Activated CD4-positive, alpha-beta T cell treated with anti-CD3 and anti-CD28 coated beads, Interleukin-10, Interleukin-2, amounts not matched to agents 100 ng/mL and 50 ng/mL, durations not matched to agents 16 hours and 8 hours (primary cell): ENCODE measurements at regions not wholly inside any gene's neighbourhood (a gene's known extent, or its start where the extent isn't known, plus 50 kb on each side); places are given as distances from the start of the nearest gene placed in this dataset.
"Not testable (repeated sequence)": the region's sequence is repeated elsewhere in the genome, so short reads cannot be mapped to it uniquely, and the experiment has no call there.

Experiments
- DNase-seq: peaks from one replicate; pipeline ENCODE4 v3.0.0-alpha.2; 2020

DNA sequence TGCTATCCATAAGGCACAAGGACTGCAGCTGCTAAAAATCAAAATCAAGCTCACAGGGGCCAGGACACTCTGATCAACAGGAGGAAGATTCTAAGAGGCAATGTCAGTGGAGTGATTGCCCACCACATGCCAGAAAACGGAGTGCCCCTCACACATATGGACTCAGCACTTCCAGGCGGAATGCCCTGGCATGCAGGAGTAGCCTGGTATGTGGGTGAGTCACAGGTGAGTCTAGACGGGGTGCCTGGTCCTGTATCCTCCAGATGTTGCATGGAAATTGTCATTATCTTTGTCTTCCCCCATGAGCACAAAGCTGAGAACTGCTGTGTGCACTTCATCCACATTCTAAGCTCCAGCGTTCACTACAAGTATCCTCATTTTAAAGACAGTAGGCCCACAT lies 129.2 kb upstream of the FOXD4L5 start:
- DNase-seq, result not testable (repeated sequence)

GRCh38 chr9:65413371-65413770 lies 128.4 kb upstream of the FOXD4L5 start:
- not testable (repeated sequence) for DNase-seq

- no peak for DNase-seq
Measured at GRCh38 chr9:65411901-65412300, 126.9 kb upstream of the FOXD4L5 start.

DNA sequence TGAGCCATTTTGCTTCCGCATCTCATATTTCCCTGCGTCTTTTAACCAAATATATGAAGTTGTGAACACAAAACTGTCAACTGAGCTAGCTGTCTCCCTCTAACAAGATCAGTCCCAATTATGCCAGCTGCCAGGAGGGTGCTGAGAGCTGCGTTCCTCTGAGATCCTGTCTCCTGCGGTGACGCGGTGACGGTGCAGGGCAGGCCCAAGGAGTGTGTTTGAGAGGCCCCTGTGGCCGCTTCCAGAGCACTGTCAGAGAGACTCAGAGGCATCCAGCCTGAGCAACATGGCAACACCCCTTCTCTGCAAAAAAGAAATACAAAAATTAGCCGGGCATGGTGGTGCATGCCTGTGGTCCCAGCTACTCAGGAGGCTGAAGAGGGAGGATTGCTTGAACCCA lies 126.3 kb upstream of the FOXD4L5 start:
- DNase-seq, result no peak

DNA sequence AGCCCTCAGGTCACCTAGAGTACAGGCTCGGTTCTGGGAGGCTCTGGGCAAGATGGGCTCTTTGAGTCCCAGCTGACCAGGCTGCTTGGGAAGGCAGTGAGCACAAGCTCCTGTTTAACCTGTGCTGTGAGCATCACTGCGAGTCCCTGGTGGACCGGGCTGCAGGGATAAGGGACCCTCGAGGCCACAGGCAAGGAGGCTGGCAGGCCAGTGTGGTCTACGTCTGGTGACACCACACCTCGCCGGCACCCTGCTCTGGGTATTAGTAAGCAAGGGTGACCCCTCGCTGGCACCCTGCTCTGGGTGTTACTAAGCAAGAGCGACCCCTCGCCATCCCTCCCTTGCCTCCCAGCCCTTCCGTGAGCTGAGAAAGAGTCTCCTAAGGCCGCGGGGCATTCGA lies 125.9 kb upstream of the FOXD4L5 start:
- DNase-seq, result no peak

DNA sequence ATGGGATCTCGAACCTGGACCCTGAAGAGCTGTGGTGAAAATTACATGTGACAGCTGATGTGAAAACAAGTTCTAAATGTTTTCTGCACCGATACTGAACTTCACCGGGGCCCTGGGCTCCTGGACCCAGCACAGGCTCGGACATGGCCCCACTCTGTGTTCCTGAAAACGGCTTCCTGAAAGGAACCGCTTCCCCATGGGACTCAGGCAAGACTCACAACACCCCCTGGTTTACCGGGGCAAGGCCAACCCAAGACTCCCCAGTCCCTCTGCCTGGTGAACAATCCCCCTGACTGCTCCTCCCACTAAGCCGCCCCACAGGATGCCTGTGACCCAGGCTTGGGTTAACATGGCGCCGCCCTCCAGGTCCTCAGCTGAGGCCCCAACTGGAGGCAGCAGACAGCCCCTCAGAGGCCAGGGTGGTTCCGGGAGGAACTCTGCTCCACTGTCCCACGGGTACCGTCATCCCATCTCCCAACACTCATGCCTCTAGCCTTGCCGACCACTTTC lies 124.5 kb upstream of the FOXD4L5 start:
- DNase-seq, result no peak

GRCh38 chr9:65408806-65409205 lies 123.8 kb upstream of the FOXD4L5 start:
- DNase-seq, result not testable (repeated sequence)

DNA sequence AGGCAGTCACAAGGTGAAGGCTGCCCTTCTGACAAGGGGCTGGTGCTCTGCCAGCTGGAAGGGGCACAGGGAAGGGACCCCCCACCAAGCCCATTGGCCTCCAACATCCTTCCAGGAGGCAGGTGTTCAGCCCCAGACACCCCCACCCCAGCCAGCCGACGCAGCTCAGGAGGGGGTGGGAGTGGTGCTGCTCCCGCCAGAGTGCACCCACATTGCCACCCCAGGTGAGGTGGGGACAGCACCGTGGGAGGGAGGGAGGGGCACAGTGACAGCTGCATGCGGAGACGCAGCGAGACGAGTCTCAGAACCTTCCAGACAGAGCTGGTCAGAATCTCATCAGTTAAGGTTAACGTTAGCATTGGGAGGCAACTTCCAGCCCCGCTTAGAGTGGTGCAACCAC lies 121.6 kb upstream of the FOXD4L5 start:
- not testable (repeated sequence) for DNase-seq

DNA sequence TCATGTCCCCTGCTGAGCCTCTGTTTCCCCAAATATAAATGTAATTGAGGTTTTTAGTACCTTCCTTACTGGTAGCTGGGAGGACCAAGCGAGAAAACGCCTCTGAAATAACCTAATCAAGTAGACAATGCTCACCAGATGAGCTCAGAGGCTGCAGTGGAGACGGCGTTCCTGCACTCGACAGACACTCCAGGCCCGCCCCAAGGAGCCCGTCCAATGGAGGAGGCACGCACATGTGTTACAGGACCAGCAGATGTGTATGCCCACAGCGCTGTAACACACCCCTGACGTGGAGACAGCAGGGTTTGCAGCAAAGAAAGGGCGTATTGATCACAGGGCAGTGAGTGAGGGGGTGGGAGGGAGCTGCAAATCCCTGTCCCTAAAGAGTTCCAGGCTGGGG lies 120.8 kb upstream of the FOXD4L5 start:
- DNase-seq, result not testable (repeated sequence)

DNA sequence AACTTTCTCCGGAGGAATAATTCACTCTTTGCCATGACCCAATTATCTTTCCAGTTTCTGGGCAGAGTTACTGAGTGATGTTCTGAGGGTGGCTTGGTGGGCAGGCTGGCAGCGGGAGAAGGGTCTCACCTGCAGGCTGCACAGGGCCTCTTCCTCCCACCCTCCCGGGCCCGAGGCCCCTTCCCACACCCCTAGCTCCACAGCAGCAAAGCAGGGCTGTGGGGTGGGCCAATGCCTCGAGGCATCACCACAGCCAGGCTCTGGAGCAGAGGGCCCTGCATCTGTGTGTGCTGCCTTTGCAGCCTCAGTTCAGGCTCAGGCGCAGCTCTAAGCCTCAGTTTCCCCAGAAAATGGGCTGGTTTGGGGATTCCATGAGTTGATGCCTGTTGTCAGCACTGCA lies 120.2 kb upstream of the FOXD4L5 start:
- no peak for DNase-seq

DNA sequence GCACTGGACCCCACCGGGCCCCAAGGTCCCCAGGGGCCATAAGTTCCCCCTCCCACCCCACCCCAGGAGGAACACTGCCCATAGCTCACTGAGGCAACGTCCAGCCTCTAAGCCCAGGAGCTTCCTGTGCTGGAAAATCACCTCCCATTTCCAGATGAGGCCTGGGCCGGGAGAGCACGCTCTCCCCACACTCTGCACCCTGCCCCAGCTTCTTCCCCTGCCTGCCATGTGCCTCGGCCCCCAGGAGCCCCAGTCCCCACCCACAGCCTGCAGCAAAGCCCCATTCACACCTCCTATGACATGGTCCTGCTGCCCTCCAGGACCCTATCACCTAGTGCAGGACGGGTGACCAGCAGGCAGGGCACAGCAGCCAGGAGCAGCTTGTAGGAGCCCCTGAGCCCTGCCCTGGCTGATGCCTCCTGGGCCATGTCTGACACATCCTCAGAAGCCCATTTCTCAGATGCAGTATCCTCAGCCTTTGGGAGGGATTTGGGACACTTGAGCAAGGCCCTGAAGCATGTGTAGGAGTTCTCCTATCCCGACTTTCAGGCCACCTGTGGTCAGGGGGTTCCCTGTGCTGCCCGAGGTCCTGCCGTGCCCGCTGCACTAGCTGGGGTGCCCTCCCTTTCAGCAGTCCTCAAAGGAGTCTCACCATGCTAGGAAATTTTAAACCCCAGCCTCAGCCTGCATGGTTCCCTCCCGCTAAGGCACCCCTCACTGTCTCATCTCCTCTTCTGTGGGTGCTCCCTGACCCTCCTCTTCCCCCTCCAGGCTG lies 119.4 kb upstream of the FOXD4L5 start:
- DNase-seq, result no peak

DNA sequence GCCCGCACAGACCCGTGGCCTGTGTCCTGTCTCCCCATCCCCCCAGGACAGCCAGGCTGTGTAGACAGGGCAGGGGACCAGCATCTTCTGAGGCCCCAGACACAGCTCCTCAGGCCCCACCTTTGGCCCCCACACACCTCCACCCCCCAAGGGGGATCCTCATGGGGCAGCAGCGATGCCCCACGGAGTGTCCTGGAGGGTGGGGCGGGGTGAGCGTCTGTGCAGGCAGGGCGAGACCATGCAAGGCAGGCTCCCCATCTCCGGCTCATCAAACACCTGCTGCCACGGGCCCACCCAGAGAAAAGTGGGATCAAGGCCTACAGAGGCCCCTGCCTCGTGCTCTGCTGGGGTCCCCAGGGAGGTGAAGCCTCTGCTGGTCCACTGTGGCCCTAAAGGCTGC lies 118.7 kb upstream of the FOXD4L5 start:
- no peak for DNase-seq

GRCh38 chr9:65403072-65403471 lies 118.1 kb upstream of the FOXD4L5 start:
- DNase-seq, result not testable (repeated sequence)

DNA sequence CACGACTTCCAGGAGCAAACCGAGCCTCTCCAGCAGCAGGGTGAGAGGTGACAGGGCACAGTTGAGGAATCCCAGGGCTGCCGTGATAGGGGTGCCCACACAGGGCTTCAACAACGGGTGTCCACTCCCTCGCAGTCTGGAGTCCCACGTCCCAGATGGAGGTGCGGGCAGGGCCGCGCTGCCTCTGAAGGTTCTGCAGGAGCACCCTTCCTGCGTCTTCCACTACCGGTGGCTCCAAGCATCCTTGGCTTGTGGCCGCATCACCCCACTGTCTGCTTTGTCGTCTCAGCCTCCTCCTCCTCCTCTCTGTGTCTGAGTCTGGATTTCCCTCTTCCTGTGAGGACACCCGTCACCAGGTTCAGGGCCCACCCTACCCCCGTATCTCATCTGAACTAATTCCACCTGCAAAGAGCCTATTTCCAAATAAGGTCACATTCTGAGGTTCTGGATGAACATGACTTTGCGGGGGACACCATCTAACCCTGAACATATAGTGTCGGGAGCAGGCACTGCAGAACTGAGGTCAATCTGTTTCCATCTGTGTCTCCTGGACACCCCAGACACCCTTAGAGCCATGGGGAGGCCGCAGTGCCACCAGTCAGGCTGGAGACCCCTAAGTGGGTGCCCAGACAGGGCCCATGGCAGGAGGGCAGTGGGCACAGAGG lies 117.3 kb upstream of the FOXD4L5 start:
- not testable (repeated sequence) for DNase-seq

- DNase-seq, result not testable (repeated sequence)
Measured at GRCh38 chr9:65401456-65402045, 116.5 kb upstream of the FOXD4L5 start.

GRCh38 chr9:65400886-65401285 lies 115.9 kb upstream of the FOXD4L5 start:
- DNase-seq, result no peak

DNA sequence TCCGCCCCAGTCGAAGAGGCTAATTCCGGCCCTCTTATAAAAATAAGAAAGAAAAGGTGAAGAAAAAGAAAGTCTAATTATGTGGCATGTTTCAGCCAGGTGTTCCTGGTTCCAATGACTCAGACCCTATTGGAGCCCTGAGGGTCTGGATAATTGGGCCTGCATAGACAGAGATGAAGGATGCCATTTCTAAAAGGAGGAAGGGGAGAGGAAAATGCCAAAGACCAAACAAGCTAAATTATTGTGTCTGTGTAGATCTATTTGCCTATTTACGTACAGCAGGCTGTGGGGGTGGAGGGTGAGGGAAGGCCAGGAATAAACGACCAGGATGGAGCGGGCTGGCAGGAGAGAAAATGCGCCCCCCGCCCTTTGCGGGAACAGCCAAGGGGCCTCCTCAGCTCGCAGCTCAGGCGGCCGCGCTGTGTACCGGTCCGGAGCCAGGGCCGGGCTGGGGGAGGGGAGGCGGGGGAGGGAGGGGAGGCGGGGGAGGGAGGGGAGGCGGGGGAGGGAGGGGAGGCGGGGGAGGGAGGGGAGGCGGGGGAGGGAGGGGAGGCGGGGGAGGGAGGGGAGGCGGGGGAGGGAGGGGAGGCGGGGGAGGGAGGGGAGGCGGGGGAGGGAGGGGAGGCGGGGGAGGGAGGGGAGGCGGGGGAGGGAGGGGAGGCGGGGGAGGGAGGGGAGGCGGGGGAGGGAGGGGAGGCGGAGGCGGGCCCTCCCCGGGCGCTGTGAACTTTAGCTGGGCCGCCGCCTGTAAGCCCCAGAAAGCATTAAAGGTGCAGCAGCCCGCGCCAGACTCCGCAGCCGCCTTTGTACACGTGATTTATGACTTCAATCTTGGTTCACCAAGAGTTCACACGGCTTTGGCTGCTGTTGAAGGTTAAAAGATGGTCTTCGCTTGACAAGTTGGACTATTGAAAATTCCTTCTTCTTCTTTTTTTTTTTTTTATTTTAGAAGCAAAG lies 113.0 kb upstream of the FOXD4L5 start:
- not testable (repeated sequence) for DNase-seq

DNA sequence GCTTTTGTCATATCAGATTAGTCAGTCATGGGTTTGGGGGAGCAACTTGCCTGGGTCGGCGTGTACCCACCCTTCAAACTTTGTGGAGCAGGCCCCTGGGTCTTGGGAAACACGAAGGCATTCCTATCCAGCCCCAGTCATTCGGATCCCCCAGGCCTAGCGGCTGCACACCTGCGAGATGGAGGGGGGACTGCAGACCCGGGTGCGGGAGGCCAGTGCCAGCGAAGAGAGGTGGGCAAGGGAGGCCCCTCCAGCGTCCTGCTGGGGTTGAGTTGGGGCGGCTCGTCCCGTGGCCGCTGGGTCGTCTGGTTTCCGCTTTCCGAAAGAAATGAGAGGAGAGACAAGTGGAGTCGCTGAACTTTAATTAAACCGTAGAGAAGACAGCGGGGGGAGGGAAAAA lies 112.2 kb upstream of the FOXD4L5 start:
- not testable (repeated sequence) for DNase-seq

GRCh38 chr9:65396601-65397000 lies 111.6 kb upstream of the FOXD4L5 start:
- DNase-seq, result not testable (repeated sequence)

DNA sequence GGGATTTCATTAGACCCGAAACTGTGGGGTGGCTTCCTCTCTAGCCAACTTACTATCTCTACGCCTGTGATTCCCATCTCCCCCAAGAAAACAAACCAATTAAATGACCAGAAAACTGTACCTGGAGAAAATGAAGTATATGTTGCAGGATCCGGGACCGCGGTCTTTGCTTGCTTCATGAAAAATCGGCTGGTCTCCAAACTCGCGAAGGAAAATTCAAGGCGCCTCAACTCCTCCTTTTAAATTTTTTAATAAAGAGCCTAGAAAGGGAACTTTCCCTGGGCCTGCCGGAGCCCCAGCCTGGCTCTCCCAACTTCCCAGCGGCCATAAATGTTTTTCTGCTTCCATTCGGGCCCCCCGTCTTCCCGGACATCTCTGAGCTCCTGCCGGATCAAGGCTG lies 110.8 kb upstream of the FOXD4L5 start:
- DNase-seq, result not testable (repeated sequence)

DNA sequence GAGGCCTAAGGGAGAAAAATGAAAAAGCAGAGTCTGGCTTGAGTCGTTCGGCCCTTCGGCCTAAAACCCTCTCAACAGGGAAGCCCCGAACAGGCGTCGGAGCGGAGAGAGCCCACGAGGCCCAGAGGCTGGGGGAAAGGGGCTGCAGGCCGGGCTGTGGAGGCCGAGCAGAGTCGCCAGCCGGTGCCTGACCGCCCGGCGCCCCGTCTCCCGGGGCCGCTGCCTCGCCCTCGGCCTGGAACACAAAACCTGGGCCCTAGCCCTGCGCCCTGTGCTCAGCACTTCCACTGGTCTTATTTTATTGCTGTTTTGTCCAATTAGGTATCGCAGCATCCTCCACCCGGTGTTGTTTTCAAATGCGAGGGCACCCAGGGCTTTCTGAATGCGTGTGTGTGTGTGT lies 110.1 kb upstream of the FOXD4L5 start:
- not testable (repeated sequence) for DNase-seq

GRCh38 chr9:65393111-65393810 lies 108.3 kb upstream of the FOXD4L5 start:
- not testable (repeated sequence) for DNase-seq
